ENCODE measurements at regions not wholly inside any gene's neighbourhood (a gene's known extent, or its start where the extent isn't known, plus 50 kb on each side); places are given as distances from the start of the nearest gene placed in this dataset.

DNA sequence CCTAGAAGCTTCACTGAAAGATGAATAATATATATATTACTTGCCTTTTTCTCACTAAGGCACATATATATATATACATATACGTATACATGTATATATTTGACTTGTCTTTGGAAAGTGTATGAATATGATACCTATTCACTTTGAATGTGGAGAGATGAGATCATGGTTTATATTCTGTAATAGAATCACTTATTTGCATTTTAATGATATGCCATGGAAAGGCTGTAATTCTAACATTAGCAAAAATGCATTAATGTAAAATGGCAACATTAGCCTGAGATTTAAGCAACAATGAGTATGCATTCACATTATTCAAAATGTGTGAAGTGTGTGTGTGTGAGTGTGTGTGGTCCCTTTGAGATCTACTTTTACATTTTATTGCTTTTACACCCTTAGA lies 54.5 kb upstream of the PRKD1 start:
- TF ChIP-seq CTCF (IDR thresholded peaks at IDR 0.05): no peak
- TF ChIP-seq POLR2A (IDR thresholded peaks at IDR 0.05): no peak
